Mammary epithelial cell (primary cell): ENCODE measurements at regions not wholly inside any gene's neighbourhood (a gene's known extent, or its start where the extent isn't known, plus 50 kb on each side); places are given as distances from the start of the nearest gene placed in this dataset.

Experiments used
- EZH2 ChIP-seq: IDR thresholded peaks from 2 replicates; pipeline ENCODE4 v1.6.1; 2012; ENCODE audit warnings: low read length, inconsistent platforms, borderline replicate concordance
- TF ChIP-seq, protein P1 (sequence below), 2 donors: IDR thresholded peaks in 1 of 2; conservative IDR thresholded peaks in 1 of 2; 2 replicates each; pipeline ENCODE4 v1.5.1; 2011 to 2012; ENCODE audit warnings: inconsistent platforms in 2 of 2, low read length in 2 of 2, mild to moderate bottlenecking in 2 of 2, control low read depth in 1 of 2, low read depth in 1 of 2; ENCODE audit not compliant: insufficient read depth in 1 of 2; ENCODE audit errors: extremely low read depth in 1 of 2

DNA sequence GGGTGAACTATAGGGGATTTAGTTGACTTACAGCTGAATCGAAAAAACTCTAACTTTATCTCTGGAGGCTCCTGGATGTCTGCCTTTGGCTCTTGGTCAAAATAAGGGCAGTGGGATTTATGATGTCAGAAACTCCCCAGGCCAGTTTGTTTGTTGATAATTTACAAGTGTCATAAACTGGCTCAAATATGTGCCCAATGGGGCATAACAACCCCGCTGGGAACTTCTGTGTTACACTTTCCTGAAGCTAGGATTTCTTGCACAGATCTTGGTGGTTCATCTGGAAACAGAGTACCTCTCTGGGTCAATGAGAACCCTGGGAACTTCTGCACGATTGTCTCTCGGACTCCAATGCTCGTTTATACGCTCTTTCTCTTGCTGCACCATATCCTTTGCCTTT lies 58.7 kb upstream of the MUCL1 start:
- TF ChIP-seq, protein P1, sequence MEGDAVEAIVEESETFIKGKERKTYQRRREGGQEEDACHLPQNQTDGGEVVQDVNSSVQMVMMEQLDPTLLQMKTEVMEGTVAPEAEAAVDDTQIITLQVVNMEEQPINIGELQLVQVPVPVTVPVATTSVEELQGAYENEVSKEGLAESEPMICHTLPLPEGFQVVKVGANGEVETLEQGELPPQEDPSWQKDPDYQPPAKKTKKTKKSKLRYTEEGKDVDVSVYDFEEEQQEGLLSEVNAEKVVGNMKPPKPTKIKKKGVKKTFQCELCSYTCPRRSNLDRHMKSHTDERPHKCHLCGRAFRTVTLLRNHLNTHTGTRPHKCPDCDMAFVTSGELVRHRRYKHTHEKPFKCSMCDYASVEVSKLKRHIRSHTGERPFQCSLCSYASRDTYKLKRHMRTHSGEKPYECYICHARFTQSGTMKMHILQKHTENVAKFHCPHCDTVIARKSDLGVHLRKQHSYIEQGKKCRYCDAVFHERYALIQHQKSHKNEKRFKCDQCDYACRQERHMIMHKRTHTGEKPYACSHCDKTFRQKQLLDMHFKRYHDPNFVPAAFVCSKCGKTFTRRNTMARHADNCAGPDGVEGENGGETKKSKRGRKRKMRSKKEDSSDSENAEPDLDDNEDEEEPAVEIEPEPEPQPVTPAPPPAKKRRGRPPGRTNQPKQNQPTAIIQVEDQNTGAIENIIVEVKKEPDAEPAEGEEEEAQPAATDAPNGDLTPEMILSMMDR (conservative IDR thresholded peaks at IDR 0.05 in 1 of 2, IDR thresholded peaks at IDR 0.05 in 1 of 2; ENCODE audit: extremely low read depth in 1 of 2, insufficient read depth in 1 of 2, low read depth in 1 of 2, low read length in 2 of 2), result no peak
- TF ChIP-seq EZH2, result no peak
